D721Med (cell line): ENCODE measurements at regions not wholly inside any gene's neighbourhood (a gene's known extent, or its start where the extent isn't known, plus 50 kb on each side); places are given as distances from the start of the nearest gene placed in this dataset.

ENCODE experiments used
- DNase-seq: peaks from one replicate; pipeline ENCODE4 v3.0.0; 2011; ENCODE audit warnings: low spot score; ENCODE audit not compliant: insufficient read length
- FAIRE-seq: peaks from 2 replicates; lab custom pipeline; 2011; peaks lifted over from hg19 to GRCh38; lab: Jason Lieb, UNC
- CTCF ChIP-seq: IDR thresholded peaks from 2 replicates; pipeline ENCODE4 v1.5.1; 2012; ENCODE audit warnings: mild to moderate bottlenecking, control low read depth; ENCODE audit not compliant: insufficient read depth; ENCODE audit errors: missing control alignments

- FAIRE-seq (no peak), DNase-seq (no peak)
- TF ChIP-seq CTCF: no peak
Measured at GRCh38 chr18:48488388-48488850, 50.4 kb upstream of the CTIF start.

DNA sequence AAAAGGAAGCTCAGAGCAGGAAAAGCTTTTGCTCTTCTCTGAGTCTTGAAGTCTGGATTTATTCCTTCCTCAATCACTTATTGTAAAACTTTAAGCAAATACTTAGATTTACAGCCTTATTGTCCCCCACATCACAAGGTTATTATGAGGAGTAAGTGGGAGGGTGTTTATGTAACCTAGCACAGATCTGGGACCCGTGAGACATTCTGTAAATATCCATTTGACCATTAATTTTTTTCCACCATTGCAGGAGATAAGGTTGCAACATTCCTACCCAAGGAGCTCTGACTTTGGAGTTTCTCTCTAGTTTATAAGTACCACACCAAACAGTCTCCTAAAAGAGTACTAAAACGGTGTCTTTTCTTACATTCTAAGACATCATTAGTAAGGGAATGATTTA is 52.1 kb upstream of the CTIF start:
- TF ChIP-seq CTCF: no peak
- DNase-seq: no peak
- no peak for FAIRE-seq

GRCh38 chr18:48485828-48486405 is 52.9 kb upstream of the CTIF start:
- no peak for TF ChIP-seq CTCF
- no peak for DNase-seq
- no peak for FAIRE-seq

DNA sequence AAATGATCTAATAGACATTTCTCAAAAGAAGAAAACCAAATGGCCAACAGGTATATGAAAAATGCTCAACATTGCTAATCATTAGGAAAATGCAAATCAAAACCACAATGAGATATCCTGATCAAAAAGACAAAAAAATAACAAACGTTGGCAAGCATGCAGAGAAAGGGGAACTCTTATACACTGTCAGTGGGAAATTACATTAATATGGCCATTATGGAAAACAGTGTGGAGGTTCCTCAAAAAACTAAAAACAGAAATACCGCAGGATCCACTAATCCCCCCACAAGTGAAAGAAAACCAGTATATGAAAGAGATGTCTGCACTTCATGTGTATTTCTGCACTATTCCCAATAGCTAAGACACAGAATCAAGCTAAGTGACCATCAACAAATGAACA is 57.7 kb upstream of the CTIF start:
- DNase-seq: no peak
- no peak for FAIRE-seq
- TF ChIP-seq CTCF: no peak

GRCh38 chr18:48479531-48479930 is 59.3 kb upstream of the CTIF start:
- TF ChIP-seq CTCF: no peak
- DNase-seq (no peak), FAIRE-seq (no peak)

GRCh38 chr18:48477348-48477747 is 61.5 kb upstream of the CTIF start:
- DNase-seq (no peak), FAIRE-seq (peak; percentile 96)
- no peak for TF ChIP-seq CTCF

- TF ChIP-seq CTCF: no peak
- no peak for FAIRE-seq
- no peak for DNase-seq
Measured at GRCh38 chr18:48476550-48476917, 62.3 kb upstream of the CTIF start.
